Amygdala (tissue), 56 donors: ENCODE measurements at regions not wholly inside any gene's neighbourhood (a gene's known extent, or its start where the extent isn't known, plus 50 kb on each side); places are given as distances from the start of the nearest gene placed in this dataset.

ENCODE experiments used
- DNase-seq, 56 donors: peaks; one replicate each; lab custom pipeline; 2025; lab: John Stamatoyannopoulos, UW

DNA sequence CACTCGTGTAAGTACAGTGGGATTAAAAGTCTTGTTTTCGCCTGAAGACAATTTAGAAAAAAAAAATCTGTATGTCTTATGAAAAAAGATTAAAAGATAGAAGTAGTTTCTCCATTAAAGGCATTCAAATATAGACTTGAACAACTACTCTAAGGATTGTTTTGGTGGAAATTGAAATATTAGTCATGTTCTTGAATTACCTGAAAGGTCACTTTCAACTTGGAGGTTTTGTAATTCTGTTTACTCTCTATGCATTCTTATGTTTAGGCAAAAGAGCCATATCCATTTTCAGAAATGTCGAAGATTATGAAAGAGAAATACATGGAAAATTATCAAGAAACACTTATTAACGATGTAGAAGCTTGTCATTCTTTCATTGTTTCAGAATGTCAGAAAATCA, 373.7 kb downstream of the ARL4A start:
- no peak for DNase-seq

DNA sequence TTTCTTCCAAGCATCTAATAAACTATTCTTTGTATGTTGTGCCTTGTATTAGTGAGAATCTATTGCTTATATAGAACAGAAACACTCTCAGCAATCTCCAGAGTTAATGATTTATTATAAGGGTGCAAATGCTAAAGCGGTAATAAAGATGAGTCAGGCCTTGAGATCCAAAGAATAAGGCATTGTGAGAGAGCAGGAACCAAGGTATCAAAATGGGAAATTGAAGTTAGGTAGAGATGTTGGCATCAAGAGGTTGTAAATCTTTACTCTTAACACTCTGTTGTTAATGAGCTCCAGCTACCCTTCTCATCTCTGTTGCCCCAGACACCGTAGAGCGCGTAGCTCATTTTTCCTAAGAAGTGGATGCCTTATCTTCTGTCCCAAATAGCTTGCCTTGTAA, 375.2 kb downstream of the ARL4A start:
- DNase-seq = no peak

GRCh38 chr7:13067036-13067435, 379.6 kb downstream of the ARL4A start:
- no peak for DNase-seq

GRCh38 chr7:13068032-13068431, 380.6 kb downstream of the ARL4A start:
- DNase-seq = no peak

DNA sequence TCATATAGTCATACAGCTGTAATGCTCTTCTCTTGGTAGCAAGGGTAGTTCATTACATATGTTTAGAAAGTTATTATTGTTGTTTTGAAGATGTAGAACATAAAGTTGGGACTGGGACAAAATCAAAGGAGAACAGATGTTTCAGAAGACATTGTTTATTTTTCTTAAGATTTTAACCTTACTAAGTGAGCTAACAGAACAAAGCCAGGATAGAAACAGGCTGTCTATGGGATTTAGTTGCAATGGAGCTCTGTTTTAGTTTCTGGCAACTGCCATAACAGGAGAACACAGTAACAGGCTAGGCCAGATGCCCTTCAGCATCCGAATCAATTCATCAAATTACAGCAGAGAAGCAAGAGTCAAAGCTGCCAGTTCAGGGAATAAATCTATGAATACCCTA, 382.4 kb downstream of the ARL4A start:
- DNase-seq = no peak

- DNase-seq = no peak
Observed at GRCh38 chr7:13072014-13072413, 384.6 kb downstream of the ARL4A start.

DNA sequence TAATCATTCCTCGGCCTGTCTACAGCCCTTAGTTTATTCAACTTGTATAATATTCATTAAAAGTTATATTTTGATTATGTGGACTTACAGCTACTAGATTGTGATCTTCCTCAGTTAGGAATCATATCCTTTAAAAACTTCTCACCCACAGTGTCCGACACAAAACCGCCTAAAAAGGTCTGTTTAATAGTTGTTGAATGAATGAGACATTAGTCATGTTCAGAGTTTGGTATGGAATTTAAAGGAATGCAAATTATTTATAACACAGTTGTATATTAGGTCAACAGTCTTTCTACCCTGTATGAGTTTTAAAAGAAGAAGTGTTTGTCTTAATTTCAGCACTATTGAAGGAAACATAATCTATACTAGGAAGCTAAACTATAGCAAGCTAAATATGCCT, 390.0 kb downstream of the ARL4A start:
- DNase-seq = no peak

DNA sequence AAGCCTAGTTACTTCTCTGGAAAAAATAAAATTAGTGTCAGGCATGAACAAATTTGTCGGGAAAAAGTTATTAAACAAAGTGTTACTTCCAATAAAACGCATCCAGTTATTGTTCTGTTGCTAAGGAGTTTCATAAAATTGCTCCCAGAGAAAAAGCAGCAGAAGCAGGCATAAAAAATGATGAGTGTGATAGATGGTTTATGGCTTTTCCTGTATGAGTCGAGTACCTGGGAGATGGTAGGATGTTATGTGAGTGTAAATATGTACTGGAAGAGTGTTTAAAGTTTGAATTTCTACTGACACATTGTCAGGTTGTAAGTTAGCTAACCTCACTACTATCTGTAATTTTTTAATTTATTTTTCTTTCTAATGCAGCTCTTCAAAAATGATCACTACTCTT, 390.7 kb downstream of the ARL4A start:
- no peak for DNase-seq

DNA sequence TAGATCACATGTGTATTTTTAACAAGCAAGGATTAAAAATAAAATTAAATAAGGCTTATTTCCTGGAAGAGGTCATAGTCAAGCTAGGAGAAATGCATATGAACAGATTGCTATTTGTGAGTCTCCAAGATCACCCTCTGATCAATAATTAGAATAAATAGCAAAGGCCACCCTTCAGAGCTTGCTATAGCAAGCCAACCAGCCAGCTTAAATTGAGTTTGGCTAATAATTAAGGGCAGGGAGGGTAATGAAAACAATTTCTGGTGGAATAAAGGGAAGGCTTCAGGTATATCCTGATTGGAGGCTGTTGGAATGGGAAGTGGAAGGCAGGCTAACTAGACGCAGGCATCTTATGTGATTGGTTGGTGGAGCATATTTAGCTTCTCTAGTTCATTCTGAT, 403.5 kb downstream of the ARL4A start:
- no peak for DNase-seq

DNA sequence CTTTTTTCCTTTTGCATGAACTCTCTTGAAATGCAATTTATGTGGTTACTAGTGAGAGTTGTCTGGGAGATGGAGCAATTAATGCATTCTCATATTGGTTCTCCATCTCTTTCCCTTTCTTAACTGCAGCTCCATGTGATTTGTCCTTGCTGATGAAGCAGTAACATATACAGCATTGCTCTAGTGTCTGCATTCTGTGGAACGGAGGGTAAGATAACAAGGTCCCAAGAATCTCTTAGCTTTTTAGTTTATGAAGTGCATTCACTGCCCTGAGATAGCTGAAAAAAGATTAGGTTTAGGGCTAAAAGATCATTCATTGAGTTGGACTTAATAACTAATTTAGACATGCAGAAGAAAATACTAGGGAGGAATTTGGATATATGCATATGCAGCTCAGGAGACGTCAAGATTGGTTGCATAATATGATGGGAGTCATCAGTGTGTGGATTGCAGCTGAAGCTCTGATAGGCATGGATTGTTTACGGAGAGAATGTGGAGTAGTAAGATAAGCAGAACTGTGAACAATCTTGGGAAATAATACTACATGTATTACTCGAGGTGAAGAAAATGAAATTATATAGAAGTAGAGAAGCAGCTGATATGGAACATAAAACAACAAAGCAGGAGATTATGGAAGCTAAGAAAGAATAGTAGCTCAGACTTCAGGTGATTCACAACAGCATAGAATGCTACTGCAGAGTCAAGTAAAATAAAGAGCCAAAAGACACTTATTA, 404.7 kb downstream of the ARL4A start:
- no peak for DNase-seq

- no peak for DNase-seq
Observed at GRCh38 chr7:13092708-13093005, 405.2 kb downstream of the ARL4A start.

- DNase-seq = no peak
Observed at GRCh38 chr7:13093160-13093559, 405.7 kb downstream of the ARL4A start.

GRCh38 chr7:13097499-13097898, 410.1 kb downstream of the ARL4A start:
- DNase-seq = no peak

- no peak for DNase-seq
Observed at GRCh38 chr7:13098161-13098560, 410.7 kb downstream of the ARL4A start.

GRCh38 chr7:13099154-13099795, 411.8 kb downstream of the ARL4A start:
- no peak for DNase-seq

DNA sequence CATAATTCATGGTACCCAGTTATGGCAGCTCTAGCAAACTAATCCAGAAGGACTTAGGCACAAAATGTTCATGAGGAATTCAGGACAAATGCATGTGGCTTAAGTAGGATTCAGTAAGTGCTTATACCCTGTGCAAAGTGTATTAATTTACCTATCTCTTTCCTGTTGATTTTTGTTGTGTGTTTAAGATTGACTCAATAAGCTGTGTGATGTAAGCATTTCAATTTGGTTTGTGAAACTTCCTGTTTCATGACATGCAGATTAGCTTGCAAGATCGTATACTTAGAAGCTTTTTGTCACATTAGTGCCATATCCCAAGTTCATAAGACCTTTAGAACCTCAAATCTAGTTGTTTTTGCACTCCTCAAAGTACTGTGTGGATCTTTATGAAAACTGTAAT, 416.7 kb downstream of the ARL4A start:
- DNase-seq = no peak

GRCh38 chr7:13105209-13105608, 417.8 kb downstream of the ARL4A start:
- DNase-seq = no peak

- DNase-seq = no peak
Observed at GRCh38 chr7:13106513-13106912, 419.1 kb downstream of the ARL4A start.

- DNase-seq = no peak
Observed at GRCh38 chr7:13107291-13107690, 419.9 kb downstream of the ARL4A start.

DNA sequence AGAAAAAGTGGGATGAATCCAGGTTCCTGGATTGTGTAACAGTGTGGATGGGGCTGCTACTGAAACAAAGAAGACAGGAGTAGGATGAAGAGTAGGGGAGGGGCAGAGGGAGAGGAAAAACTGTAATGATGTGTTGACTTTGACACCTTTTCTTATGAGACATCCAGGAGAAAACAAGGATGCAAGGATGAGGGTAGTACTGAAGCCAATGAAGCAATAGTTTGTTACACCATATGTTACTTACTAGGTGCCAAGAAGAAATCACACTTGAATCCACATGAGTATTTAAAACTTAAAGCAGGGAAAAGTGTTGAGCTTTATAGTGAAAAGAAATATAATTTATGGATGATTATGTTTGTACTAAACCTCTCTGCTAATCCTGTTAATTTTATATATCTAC, 420.6 kb downstream of the ARL4A start:
- DNase-seq = no peak

DNA sequence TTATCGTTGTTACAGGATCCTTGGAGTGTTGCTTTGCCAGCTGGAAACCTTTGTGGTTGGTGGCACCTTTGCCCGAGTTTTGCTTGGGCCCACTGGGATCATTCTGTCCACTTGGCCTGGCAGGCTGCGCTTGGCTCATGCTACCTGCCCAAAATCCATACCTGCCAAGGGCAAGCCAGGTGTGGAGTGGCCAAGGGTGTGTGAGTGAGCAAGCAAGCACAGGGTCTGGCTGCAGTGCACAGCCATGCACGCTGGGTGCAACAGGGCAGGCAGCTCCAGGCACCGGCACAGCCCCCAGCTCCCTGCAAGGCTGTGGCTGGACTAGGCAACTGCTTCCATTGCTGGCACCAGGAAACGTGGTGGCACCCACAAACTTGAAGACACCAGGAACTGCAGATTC, 421.8 kb downstream of the ARL4A start:
- DNase-seq = peak in 1 of 56 donors; percentile 5

DNA sequence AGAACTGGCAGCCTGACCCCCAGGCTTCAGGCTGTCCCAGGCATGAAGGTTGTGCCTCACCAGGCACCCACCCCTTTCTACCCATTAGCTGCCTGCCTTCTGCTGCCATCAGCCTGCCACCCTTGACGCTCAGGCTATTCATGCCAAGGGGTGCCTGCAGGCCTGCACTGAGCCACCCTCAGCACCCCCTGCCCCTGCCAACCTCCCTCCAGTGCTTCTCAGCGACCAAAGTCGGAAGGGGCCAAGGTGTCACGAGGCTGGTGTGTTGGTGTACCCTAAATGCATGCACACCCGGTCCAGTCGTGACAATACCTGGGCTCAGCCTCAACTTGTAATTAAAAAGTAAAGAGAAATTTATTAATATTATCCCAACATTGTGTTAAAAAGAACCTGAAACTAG, 422.7 kb downstream of the ARL4A start:
- DNase-seq = no peak

DNA sequence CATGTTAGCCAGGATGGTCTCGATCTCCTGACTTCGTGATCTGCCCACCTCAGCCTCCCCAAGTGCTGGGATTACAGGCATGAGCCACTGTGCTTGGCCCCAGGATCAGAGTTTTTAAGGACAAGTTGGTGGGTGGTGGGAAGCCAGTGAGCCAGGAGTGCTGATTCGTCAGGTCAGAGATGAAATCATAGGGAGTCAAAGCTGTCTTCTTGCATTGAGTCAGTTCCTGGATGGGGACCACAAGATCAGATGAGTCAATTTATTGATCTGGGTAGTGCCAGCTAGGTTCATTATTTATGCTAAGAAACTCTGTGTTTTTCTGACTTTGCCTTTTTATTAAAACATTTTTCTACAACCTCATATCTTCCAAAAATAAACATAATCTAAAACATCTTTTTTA, 423.8 kb downstream of the ARL4A start:
- DNase-seq = no peak
